CD4-positive, alpha-beta T cell treated with Interleukin-12 subunit alpha and Interleukin-12 subunit beta, for 1 hour (primary cell): ENCODE measurements at regions not wholly inside any gene's neighbourhood (a gene's known extent, or its start where the extent isn't known, plus 50 kb on each side); places are given as distances from the start of the nearest gene placed in this dataset.
A peak's percentile ranks its signal among the peaks of the same experiment; 100 is the strongest.
"Not testable (repeated sequence)": the region's sequence is repeated elsewhere in the genome, so short reads cannot be mapped to it uniquely, and the experiment has no call there.

ENCODE experiments used
- DNase-seq: peaks from one replicate; pipeline ENCODE4 v3.0.0-alpha.2; 2020

- no peak for DNase-seq
Measured at GRCh38 chrX:129361576-129361975, 161.7 kb downstream of the SMARCA1 start.

- peak; percentile 27 for DNase-seq
Measured at GRCh38 chrX:129360175-129360574, 163.1 kb downstream of the SMARCA1 start.

DNA sequence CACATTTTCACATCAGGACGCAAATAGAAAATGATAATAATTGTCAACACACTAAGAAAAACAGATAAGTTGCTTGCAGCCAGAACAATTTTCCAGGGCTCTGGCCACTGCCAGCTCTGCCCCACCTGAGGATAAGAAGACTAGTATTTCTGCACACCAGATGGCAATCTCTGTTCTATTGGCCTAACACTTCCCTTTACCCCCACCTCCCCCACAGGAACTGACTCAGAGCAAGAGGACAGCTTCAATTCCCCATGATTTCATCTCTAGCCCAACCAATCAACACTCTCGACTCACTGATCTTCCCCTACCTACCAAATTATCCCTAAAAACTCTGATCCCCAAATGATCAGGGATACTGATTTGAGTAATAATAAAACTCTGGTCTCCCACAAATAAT lies 164.0 kb downstream of the SMARCA1 start:
- DNase-seq = no peak

GRCh38 chrX:129357428-129357827 lies 165.9 kb downstream of the SMARCA1 start:
- not testable (repeated sequence) for DNase-seq

GRCh38 chrX:129347291-129347690 lies 176.0 kb downstream of the SMARCA1 start:
- no peak for DNase-seq

GRCh38 chrX:129346574-129346973 lies 176.7 kb downstream of the SMARCA1 start:
- no peak for DNase-seq

- DNase-seq = not testable (repeated sequence)
Measured at GRCh38 chrX:129337264-129337663, 186.0 kb downstream of the SMARCA1 start.

GRCh38 chrX:129323115-129323514 lies 200.2 kb downstream of the SMARCA1 start:
- no peak for DNase-seq

GRCh38 chrX:129318375-129318774 lies 204.9 kb downstream of the SMARCA1 start:
- DNase-seq = no peak

DNA sequence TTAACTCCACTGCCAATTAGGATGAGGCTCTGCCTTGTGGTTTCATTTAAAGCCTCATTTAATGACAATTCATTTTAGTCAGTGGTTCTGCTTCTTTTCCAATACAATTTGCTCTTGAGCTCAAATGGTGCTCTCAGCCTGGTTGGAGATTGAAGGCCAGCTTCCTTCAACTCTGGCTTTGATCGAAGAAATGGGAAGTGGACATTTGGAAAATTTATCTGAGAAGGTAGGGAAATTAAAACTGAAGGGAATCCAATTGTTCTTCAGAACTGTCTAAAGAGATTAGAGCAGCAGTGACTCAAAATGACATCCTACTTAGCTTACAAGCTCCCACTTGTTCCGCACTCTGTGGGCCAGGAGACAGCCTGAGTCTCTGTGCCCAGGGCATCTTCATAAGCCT lies 206.8 kb downstream of the SMARCA1 start:
- no peak for DNase-seq

GRCh38 chrX:129310000-129310399 lies 213.3 kb downstream of the SMARCA1 start:
- no peak for DNase-seq

GRCh38 chrX:129262912-129263311 lies 260.4 kb downstream of the SMARCA1 start:
- no peak for DNase-seq

GRCh38 chrX:129255516-129255915 lies 267.8 kb downstream of the SMARCA1 start:
- not testable (repeated sequence) for DNase-seq

- no peak for DNase-seq
Measured at GRCh38 chrX:129249563-129249962, 273.7 kb downstream of the SMARCA1 start.

GRCh38 chrX:129247642-129248041 lies 275.6 kb downstream of the SMARCA1 start:
- no peak for DNase-seq

DNA sequence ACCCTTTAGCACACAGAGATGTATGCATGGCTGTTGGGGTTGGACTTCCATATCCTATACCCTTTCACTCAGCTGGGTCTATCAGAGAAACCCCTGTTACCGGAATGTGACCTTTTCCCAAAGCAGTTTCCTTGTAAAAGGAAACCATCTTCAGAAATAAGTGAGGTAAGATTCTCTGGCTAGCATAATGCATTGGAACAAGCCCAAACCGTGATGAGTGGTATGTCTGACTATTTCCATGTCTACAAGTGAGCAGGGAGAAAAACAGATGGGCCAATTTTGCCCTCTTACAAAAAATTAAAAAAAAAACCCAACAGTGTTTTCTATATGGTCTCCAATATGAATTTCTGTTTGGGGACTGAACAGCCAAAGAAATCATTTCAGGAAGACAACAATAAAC lies 283.9 kb downstream of the SMARCA1 start:
- DNase-seq = no peak

- no peak for DNase-seq
Measured at GRCh38 chrX:129238011-129238410, 285.3 kb downstream of the SMARCA1 start.

- DNase-seq = no peak
Measured at GRCh38 chrX:129235903-129236302, 287.4 kb downstream of the SMARCA1 start.

DNA sequence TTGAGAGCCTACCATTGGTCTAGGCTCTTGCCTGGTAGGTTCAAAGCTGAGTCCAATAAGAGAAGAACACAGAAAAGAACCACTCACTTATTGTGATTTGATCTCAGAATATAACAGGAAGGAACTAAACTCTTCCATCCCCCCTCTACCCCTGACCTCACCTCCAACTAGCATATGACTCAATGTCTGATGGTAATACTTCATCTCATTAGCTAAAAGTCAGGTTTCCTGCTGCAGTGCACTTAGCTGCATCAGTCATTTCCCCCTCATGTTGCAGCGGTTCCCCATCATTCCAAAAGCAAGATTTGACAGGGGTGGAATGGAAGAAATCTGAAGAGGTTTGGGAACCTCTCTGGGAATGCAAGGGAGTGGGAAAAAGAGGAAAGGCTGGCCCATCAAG lies 289.5 kb downstream of the SMARCA1 start:
- no peak for DNase-seq

DNA sequence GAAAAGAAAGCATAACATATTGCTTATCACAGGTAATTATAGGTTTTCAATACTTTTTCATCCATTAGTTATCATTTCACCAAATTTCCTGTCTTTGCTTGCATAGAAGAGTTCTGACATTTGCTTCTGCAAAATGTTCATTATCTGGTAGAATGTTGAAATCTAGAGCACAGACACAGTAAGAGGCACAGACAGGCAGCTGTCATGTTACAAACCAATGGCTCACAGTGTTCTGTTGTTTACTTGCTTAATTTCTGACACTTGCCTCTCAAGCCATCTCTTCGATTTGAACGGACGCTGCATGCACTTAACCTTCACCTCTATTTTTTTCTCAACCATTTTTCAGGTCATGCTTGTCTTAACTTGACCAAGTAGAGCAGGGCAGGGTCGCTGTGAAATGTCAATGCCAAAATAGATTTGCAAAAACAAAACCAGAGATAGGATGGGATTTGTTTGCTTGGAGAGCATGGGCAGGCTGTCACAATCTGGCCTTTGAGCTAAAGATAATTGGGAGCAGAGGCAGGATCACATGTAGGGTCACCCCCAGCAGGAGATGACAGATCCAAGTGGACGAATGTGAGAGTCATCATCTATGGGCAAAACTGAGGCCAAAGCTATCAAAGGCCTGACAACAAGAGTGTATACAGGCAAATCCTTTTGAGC lies 292.3 kb downstream of the SMARCA1 start:
- DNase-seq = no peak

DNA sequence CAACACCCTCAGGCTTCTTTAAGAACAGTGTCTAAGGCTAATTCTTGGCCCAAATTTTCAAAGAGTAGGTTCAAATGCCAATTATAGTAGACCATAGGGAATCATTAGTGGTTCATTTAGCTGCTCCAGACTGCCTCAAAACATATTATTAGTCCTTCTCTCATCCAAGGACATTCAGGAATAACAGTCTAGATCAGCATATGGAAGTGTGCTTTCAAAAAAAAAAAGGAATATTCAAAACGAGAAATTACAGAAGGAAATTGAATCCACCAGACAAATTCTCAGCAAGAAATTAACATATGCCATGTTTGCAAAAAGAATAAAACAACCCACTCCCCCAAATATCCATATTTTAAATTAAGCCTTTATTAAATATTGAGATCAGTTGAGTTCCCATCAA lies 293.1 kb downstream of the SMARCA1 start:
- DNase-seq = no peak

DNA sequence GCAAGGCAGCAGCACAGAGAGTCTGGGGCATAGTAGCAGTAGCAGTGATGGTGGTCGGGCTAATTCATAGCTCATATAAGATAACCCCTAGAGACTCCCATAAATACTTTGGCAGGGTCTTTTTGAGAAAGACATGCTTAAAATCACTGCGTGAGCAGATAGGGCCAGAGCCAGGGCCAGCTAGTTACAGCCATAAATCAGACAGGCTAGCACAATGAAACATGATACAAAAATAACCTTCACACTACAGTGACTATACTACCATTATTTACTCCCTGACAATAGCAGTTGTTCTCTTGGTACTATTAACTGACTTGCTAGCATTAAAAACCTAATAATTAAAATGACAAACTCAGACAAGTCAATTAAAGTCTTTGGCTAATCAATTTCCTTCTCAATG lies 295.9 kb downstream of the SMARCA1 start:
- DNase-seq = no peak

DNA sequence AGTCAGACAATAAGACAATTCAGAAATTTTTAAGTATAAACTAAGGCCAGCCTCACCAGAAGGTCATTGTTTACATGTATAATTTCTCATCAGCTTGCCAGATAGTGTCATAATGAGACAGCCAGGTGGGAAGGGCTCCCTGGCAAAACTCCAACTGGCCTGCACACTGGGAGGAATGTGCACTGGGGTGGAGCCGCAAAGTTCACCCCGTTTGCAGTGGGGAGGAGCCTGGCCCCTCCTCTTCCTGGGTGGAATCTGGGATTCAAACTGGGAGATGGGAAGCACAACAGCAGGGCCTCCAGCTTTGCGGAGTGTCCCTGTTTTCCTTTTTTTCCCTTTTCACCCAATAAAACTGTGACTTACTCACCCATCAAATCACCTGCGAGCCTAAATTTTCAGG lies 329.9 kb downstream of the SMARCA1 start:
- no peak for DNase-seq

- DNase-seq = no peak
Measured at GRCh38 chrX:129188231-129188630, 335.1 kb downstream of the SMARCA1 start.

DNA sequence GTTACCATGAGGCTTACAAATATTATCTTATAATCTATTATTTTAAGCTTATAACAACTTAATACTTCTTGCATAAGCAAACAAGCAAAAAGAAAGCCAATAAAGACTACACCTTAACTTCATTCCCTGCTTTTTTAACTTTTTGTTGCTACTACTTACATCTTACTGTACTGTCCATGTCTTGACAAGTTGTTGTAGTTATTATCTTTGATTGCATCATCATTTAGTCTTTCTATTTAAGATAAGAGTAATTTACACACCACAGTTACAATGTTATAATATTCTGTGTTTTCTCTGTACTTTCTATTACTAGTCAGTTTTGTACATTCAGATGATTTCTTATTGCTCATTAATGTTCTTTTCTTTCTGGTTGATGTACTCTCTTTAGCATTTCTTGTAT lies 346.6 kb downstream of the SMARCA1 start:
- no peak for DNase-seq
